T follicular helper cell (primary cell): ENCODE measurements at regions not wholly inside any gene's neighbourhood (a gene's known extent, or its start where the extent isn't known, plus 50 kb on each side); places are given as distances from the start of the nearest gene placed in this dataset.
"Not testable (repeated sequence)": the region's sequence is repeated elsewhere in the genome, so short reads cannot be mapped to it uniquely, and the experiment has no call there.

Experiments used
- DNase-seq: peaks from one replicate; pipeline ENCODE4 v3.0.0-alpha.2; 2020; ENCODE audit warnings: low read depth

DNA sequence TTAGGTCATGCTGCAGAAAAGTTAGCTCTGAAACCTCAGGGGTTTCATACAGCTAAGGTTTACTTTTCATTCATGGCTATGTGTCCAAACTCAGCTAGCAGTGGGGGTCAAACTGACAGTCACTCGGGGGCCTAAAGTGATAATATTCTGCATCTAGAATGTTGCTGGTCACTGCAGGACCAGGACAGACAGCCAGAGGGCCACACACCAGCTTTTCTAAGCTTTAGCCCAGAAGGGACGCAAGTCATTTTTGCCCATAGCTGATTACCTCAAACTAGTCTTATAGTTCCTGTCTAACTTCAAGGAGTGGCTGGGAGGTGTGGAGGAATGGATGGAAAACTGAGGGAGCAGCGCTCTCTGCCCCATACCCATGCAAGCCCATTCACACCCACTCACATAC, 163.0 kb upstream of the NLRP1 start:
- no peak for DNase-seq

DNA sequence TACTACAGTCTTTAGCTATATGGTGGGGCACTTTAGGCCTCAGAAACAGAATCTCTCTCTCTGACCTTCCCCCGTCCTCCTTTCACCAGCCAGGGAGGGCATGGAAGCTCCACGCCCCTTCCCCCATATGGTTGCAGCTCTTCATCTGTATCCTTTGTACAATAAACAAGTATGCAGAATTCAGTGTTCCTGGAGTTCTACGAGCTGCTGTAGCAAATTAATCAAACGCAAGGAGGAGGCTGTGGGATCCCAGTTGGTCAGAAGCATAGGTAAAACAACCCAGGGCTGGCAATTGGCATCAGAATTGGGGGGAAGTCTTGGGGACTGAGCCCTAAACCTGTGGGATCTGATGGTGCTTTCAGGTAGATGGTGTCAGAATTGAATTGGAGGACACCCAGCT, 163.7 kb upstream of the NLRP1 start:
- DNase-seq, result no peak

GRCh38 chr17:5753421-5753820, 169.1 kb upstream of the NLRP1 start:
- DNase-seq, result no peak

DNA sequence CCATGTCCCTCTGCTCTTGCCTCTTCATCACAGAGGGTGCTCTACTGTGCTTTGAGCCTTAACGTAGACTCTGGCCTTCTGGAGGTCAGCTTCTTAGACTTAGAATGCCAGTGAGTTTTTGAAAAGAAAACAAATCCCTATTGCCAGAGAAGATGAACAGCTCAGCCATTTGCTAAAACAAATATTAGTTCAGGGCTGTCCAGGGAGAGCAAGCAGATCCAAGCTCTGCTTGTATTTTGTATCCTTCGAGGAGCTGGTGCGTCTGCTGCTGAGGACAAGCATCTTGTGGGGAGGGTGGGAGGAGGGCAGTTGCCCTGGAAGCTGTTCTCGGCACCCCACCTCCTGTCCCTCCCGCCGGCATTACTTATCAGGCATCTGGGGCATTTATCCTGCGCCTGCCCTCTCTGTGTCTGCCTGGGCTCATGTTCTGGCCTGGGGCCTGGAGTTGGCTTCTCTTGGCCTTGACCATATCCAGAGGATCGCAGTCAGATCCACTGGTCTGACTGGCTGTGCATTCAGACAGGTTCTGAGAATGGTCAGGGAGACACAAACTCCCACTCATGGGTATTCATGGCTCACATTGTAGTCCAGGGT, 173.1 kb upstream of the NLRP1 start:
- no peak for DNase-seq

DNA sequence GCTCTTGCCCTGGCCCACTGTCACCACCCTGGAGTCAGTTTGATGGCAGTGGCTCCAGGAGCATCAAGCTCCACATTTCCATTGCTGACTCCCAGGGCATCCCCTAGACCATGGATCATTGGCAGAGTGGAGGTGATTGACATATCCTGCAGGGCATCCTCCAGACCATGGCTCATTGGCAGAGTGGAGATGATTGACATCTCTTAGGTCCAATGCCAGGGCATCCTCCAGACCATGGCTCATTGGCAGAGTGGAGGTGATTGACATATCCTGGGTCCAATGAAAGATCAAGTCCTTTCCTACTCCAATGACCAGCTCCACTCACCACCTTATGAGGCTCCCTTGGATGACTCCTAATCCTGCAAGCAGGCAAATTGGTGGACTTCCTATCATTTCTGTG, 174.3 kb upstream of the NLRP1 start:
- no peak for DNase-seq

GRCh38 chr17:5759501-5759925, 175.2 kb upstream of the NLRP1 start:
- DNase-seq, result no peak

DNA sequence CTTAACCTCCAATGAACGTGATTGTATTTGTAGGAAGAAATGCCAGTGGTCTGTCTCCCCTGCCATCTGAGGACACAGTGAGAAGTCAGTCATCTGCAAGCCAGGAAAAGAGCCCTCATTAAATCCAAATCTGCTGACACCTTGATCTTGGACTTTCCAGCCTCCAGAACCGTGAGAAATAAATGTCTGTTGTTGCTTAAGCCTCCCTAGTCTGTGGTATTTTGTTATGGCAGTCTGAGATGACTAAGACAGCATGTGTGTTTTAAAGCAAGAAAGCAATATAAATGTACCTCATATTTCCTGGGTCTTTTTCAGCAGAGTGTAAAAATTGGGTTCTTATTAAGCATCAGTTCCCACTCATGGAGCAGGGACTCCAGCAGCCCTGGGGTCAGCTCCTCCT, 177.9 kb upstream of the NLRP1 start:
- DNase-seq, result no peak

- no peak for DNase-seq
These were observed 179.4 kb upstream of the NLRP1 start for GRCh38 chr17:5763595-5764306.

DNA sequence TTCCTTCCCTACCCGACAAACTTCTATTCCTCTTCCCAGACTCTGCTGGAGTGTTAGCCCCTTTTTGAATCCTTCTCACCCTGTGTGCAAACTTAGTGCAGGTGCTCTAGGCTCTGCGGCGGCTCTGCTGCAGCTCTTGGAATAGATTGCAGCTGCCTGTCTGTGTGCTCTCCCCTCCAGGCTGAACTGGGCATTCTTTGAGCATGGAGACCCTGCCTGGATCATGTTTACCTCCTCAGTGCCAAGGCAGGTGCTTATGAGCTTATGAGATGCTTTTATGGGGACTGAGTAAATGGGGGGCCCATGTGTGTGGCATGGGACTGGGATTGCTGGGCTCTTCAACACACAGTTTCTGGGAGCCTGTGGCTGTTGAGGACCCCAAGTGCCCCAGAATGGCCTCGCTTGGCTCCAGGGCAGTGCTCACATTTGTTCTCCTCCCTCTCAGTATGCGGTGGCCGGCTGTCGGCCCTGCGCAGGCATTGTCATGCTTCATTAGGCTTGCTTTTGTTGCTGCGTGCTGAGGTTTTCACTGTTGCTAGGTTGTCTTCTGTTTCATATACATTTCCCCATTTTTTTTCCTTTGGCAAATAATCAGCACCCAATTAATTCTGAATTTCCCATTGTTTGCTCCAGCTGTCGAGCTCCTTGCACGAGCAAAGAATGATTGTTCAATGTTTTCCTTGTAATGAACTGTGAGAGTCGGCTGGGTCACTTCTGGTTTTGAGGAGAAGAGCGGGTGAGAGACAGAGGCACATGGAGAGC, 185.5 kb upstream of the NLRP1 start:
- DNase-seq, result no peak

DNA sequence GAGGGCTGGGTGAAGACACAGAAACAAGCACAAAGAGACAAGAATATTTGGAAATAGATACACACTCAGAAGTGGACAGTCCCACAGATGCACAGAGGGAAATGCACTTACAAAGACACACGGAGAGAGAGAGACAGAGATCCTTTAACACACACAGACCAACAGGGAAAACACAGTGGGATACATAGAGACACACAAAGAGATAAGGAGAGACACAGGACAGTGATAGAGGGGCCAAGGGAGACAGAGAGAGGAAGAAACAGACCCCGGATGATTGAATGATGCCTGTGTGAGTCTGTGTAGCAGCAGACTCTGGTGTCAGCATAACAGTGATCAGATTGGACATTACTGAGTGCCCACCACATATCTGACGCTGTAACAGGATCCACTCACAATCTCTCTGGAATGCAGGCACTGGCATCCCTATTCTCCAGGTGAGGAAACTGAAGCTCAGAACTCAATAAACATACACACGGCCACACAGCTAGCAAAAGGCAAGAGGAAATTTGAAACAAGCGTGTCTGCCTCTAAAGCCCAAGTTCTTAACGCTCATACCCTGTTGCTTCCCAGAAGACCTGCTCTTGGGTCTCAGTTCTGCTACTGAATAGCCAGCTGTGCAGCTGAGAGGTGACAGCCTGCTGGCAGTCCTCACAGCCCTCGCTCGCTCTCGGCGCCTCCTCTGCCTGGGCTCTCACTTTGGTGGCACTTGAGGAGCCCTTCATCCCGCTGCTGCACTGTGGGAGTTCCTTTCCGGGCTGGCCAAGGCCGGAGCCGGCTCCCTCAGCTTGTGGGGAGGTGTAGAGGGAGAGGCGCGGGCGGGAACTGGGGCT, 186.3 kb upstream of the NLRP1 start:
- no peak for DNase-seq

DNA sequence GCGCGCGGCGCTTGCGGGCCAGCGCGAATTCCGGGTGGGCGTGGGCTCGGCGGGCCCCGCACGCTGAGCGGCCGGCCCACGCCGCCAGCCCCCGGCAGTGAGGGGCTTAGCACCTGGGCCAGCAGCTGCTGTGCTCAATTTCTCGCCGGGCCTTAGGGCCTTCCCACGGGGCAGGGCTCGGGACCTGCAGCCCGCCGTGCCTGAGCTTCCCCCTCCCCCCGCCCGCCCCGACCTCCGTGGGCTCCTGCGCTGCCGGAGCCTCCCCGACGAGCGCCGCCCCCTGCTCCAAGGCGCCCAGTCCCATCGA, 186.9 kb upstream of the NLRP1 start:
- not testable (repeated sequence) for DNase-seq

DNA sequence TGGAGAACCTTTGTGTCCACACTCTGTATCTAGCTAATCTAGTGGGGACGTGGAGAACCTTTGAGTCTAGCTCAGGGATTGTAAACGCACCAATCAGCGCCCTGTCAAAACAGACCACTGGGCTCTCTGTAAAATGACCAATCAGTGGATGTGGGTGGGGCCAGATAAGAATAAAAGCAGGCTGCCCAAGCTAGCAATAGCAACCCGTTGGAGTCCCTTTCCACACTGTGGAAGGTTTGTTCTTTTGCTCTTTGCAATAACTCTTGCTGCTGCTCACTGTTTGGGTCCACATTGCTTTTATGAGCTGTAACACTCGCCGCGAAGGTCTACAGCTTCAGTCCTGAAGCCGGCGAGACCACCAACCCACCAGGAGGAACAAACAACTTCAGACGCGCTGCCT, 187.7 kb upstream of the NLRP1 start:
- not testable (repeated sequence) for DNase-seq

DNA sequence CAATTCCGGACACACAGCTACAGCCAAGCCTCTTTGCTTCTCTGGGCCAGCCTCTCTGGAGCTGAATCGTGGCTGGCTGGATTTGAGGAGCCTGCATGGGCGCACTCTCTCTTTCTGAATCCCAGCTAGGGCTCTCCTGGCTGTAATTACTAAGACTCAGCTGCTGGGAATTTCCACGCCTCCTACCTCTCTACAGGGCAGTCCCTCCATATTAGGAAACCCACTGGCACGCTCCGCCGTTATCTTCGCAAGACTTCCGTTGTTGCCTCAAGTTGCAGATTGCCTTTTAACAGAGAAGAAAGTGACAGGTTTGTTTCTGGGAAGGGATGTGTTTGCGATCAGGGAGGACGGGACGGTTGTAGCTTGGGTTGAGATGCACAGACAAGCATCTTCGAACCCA, 188.4 kb upstream of the NLRP1 start:
- DNase-seq, result no peak

DNA sequence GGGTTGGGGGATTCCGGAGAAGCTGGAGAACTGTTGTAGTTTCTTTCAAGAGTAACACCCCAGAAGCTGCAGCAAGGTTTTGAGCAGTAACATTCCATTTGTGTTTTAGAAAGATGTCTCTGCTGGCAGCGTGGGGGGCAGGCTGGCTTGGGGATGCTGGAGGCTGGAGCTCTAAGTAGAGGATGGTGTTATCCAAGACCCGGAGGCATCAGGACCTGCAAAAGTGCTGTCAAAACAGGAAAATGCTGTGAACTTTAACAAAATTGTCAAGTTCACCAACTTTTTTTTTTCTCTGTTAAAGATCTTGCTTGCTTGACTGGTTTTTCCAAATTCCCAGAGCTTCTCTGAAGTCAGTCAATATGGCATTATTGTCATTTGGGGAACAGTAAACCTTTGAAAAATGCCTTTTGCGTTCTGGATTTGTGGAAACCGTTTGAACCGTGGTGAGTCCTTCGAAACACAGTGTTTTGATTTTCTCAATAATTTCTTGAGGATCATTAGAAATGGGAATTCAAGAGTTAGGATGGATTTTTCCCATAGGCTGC, 189.6 kb upstream of the NLRP1 start:
- no peak for DNase-seq

DNA sequence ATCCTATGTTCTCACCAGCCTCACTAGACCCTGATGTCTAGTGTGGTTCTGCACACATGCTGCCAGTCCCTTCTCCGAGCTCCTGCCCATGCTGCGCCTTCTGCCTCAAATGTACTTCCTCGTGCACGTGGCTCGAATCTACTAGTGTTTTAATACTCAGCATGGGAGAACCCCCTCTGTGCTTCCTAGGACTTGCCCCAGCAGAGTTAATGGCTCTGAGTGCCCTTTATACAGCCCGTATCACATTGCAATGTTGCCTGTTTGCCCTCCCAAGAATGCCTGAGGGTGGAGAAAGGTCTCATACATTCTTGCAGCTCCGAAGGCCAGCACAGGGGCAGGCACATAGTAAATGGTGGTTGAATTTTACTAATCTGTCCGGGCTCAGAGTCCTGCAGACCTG, 190.8 kb upstream of the NLRP1 start:
- DNase-seq, result no peak

GRCh38 chr17:5780476-5780875, 196.2 kb upstream of the NLRP1 start:
- no peak for DNase-seq

GRCh38 chr17:5781236-5781927, 197.1 kb upstream of the NLRP1 start:
- no peak for DNase-seq

DNA sequence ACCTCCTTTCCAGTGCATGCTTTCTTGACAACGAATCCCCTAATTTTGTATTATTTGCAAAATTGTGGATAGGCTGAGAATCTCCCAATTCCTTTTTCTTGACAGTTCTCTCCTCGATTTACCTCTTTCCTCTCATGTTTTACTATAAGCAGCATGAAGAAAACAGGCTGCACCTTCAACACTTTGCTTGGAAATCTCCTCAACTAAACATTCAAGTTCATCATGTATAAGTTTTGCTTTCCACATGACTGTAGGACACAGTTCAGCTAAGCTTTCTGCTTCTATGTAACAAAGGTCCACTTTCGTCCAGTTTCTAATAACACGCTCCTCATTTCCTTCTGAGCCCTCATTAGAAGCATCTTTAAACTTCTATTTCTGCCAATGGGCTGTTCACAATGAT, 199.0 kb upstream of the NLRP1 start:
- DNase-seq, result no peak

- no peak for DNase-seq
These were observed 199.5 kb upstream of the NLRP1 start for GRCh38 chr17:5783851-5784250.

DNA sequence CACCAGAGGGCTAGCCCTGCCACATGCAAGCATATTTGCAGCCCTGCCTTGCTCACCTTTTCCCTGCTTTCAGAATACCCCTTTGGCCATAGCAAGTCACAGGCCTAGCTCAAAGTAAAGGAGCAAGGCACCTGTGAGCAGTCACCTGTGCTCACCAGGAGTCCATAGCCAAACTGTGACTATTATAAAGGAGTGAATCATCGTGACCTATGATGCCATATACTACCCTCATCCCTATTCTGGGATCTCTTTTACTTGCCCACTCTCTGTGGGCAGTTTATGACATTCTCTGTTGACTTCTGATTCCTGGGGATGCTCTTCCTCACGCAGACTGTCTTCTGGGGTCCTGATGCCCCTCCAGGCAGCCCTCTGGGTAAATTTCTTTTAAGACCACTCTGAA, 200.5 kb upstream of the NLRP1 start:
- DNase-seq, result no peak

GRCh38 chr17:5785338-5785737, 201.0 kb upstream of the NLRP1 start:
- no peak for DNase-seq
